CD4-positive, alpha-beta T cell treated with Interleukin-6 for 4 hours (primary cell): ENCODE measurements at regions not wholly inside any gene's neighbourhood (a gene's known extent, or its start where the extent isn't known, plus 50 kb on each side); places are given as distances from the start of the nearest gene placed in this dataset.

Source experiments
- DNase-seq: peaks from one replicate; pipeline ENCODE4 v3.0.0-alpha.2; 2020; ENCODE audit warnings: mixed read lengths

DNA sequence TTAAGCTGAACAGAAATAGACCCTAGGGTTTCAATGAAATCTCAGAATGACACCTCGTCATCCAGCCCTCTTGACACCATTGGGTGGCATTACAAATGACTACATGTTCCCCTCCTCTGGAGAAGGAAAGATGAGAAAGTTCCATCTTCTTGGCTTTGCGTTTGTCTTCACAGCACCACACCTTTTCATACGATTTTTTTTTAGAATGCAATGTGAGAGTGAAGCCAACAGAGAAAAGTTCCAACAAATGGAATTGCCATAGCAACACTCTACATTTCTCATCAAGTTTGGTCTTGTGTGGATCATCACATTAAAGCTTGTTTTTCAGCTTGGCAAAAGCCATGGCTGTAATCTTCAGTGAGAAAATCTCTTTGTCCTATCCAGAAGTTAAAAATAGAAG lies 183.4 kb upstream of the SNX7 start:
- no peak for DNase-seq

DNA sequence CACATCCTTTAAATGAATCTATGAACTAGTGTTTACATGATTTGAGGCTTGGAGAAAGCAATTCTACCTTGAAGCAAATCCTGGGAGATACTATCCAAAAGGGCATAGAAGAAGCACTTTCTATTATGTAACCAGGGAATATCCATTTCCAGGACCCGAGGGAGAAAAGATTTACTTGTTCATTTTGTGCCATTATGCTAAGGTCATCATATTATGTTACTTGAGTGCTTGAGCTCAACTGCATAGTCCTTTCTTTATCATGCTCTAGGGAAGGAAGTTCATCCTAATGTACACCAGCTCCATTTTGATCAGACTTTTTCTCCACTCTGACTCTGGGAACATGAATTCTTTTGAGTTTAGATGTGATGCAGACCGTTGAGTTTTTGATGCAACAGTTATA lies 188.6 kb upstream of the SNX7 start:
- no peak for DNase-seq

DNA sequence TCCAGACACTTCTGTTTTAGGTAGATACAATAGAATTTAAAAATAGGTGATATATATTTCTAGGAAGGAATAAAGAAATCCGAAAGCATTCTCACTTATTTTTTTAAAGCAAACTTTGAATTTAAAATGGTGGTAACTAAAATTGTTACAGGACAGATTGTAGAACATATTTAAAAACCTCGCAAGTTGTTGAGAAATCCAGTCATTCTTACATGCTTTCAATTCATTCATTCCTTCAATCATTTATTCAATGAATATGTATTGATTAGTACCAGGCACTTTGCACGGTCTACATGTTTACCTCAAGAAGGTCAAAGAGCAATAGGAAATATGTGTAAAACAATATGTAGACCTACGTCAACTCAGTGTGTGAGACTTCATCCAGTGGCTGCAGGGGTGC lies 189.9 kb upstream of the SNX7 start:
- DNase-seq = no peak

DNA sequence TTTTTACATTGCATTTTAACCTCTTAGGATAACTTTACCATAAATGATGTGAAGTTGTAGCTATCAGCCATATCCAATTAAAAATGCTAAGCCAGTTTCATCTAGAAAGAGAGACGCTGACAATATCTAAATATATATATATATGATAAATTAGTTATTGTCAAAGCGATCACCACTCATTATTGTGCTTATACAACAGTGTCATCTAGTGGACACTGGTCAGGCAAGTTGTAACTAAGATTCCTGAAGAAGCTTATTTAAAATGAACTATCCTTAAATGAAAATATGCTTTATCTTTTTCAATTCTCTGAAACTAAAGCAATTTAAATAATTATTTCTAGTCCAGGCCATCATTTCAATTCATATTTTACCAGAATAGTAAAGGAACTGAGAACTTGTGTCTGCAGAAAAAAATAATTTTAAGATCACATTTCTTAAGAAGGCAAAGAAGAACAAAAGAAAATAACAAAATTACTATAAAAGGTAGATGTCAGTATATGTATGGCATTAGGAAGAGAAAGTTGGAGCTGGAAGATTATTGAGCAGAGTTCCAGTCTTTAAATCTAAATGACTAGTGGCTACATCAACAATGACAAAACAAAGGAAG lies 193.3 kb upstream of the SNX7 start:
- peak; percentile 2 for DNase-seq

DNA sequence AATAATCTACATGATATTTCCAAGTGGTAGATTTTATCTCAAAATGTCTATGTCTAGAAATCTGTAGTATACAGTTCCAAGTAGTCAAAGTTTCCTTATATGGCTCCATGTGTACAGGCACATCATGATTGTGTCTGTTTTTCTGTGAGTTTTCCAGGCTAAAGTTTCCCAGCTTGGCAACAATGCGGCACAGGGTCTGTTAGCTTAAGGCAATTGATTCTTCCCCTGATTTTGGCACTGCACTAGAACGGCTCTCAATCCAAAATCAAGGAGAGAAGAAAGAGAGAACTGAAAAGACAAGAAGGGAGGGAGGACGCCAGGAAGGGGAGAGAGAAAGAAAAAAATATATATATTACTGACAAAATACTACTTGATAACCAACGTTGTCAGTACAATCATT lies 193.9 kb upstream of the SNX7 start:
- no peak for DNase-seq

DNA sequence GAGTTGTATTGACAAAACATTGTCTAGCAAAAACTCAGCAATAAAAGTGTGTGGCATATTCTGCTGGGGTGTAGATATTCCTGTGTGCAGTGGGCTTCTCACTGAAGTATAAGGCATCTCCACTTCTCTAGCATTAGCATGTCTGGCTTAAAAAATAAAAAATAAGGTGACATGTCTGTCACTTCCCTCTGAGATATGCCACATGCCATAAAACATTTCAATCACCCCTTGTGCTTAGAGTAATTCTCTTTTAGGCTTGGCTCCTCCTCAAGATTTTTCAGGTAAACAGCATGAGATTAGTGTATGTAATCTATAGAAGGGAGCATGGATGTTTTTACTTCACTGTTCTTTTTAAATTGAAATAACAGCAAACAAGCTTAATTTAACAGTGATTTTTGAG lies 194.4 kb upstream of the SNX7 start:
- DNase-seq = no peak

DNA sequence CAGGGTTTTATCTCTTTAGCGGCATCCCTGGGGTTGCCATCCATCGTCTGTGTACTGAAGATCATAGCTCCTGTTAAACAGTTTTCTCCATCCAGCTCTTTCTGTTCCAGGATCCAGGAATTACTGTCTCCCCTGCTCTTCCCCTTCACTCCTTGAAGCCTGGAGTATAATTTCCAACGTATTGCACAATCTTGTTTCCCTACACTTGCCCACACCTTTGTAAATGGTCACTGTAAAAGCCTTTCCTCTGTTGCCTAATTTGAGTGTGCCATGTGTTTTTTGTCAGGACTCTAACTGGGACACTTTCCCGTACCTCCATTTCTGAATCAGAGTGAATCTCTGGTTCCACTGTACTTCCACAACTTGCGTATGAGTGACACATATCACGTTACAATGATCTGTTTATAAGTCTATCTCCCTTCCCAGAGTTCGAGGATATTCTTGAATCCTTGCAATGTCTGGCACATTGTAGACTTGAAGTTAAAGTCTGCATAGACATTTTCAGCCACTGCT lies 199.6 kb upstream of the SNX7 start:
- DNase-seq = no peak

DNA sequence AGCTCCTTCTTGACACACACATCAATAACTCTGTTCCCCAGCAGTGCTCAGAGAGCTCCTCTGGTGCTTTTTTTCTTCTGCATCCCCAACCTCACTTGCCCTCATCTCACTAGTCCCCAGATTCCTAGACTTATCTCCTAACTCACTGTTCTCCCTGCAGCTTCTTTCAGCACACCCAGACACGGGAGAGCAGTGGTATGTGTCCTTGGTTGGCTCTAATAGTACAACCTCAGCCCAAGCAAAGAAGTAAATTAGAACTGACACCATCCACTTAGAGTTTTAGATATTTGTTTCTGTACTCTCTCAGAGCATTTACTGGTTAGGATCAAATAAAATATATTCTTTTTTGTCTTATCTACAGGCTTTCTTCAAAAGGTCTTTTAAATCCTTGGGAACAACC lies 201.4 kb upstream of the SNX7 start:
- no peak for DNase-seq

DNA sequence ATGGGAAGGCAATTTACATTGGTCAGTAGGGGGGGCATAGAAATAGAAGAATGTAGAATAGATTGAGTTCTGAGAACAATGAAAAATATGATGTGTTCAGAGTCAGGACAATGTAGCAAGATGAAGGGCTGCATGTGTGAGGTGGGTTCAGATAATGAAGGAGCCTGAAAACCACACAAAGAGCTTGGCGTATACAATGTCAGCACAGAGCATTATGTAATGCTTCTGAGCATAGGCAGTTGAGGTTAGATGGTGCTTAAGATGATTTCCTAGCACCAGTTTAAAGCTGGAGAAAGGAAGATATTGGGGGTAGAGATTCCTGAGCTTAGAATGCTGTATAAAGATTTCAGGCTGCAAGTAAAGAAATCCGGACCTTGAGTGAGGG lies 202.0 kb upstream of the SNX7 start:
- no peak for DNase-seq

DNA sequence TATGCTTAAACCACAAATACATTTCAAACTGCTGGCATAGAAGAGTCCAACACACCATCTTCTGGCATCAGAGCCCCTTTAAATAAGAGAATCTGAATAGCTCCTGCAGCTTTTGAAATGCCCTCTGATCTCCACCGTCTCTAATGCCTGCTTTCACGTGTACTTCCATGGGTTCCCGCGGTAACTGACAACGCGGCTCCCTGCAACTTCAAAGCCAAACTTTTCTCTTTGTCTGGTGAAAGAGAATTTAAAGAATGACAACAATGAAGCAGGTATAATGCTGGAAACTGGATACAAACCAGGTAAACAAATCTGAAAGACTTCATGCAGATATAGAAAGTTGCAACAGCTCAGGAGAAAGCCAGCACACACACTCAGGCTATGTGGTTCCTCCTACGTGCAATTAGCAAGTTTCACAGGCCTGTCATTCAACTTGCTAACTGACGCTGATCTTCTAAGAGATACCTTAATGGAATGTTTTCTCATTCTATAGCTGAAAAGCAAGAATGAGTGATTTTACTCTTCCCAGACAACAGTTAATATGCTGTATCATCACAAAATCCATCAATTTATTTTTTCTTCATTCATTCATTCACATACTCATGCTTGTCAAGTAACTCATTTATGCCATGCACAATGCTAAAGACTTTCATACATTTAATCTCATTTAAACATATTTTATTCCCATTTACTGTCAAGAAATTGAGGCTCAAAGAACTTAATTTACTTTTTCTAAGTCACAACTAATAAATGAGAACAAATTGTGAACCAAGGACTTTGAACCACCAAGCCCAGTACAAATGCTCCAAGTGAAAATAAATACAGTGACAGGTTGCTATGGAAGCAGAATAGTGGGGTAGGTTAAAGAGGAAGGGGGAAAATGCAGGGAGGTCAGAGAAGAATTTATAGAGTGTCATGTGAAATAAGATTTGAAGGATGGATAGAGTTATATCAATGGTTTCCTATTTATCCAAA lies 202.7 kb upstream of the SNX7 start:
- DNase-seq = no peak

DNA sequence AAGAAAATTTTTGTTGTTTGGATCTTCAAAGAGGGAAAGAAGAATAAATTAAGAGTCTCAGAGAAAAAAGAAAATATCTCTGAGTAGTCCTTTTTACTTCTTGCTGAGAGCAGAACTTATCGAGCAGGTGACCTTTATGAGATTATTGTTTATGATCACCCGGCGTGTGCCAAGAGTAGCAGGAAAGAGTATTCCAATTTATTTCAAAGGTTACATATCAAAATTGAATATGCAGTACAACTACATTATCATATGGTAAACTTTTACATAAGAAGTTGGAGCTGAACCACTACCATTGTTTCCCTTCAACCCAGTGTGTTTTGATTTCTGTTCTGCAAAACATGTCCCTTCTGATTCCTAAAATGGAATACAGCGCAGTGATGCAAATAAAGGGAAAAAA lies 204.3 kb upstream of the SNX7 start:
- no peak for DNase-seq

DNA sequence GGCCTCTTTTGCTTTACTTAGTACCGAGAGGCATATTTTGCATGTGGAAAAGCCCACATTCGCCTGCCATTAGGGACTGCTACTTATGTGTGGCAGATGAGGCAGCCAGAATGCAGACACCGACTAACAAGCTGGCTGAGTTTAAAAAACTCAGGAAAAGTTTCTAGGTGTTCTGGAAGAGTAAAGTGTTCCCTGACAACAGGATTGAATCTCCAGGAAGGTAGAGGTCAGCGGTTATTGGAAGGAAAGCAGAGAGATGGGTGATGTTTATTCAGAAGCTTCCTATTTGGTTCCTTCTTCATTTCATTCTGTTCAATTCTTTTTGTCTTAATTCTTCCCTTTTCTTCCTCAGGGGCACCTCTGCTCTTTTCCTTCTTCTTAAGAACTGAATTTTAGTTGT lies 206.9 kb upstream of the SNX7 start:
- DNase-seq = no peak

DNA sequence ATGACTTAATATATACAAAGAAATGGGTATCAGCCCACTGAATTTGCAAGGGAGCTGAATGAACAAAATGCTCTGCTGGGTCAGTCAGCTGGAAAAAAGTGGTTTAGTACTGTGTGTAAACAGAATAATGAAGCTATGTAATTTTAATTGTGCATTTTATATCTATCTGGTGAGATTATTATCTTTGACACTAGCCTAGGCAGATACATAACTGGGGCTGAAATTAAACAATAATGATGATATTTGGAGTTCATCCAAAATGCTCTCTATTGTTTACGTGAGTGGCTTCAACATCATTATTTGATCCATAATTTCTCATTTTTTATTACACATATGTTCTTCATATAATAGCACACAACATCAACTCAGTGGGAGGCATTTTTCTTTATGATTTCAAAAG lies 208.5 kb upstream of the SNX7 start:
- DNase-seq = no peak

DNA sequence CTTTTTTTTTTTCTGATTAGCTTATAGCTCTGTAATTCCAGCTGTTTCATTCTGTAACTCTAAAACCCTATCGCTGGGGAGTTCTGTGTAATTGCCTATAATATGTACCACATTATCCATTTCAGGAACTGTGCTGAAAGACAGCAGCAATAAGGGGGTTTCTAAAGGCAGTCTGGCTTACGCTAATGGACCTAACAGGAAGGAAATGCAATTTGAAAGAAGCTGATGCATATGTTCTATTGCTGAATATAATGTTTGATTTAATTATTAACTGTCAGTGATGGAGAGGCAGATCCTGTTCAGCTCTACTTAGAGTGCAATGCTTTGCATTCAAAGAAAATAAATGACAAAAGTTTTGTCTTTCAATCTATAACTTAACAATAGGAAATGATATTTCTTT lies 209.4 kb upstream of the SNX7 start:
- no peak for DNase-seq

DNA sequence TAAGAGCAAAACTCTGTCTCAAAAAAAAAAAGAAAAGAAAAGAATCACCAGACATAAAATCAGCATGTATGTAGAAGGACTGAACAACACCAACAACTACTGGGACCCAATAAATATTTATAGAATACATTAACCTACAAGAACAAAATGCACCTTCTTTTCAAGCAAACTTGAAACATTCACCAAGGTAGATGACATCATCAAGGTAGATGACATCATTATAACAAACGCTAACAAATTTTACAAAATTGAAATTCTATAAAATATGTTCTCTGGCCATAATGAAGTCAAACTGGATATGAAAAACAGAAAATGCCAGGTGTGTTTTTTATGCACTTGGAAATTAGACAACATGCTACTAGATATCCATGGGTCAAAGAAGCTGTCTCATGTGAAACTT lies 220.2 kb upstream of the SNX7 start:
- no peak for DNase-seq

DNA sequence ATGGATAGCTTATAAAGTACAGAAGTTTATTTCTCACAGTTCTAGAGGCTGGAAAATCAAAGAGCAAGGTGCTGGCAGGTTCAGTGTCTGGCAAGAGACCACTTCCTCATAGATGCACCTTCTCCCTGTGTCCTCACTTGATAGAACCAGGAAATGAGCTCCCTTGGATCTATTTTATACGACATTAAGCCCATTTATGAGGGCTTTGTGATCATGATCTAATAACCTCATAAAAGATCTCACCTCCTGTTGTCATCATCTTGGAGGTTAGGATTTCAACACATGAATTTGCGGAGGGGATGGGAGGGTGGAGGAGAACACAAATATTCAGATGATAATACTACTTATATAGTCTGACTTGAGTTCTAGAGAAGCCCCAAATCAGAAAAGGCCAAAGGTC lies 222.1 kb upstream of the SNX7 start:
- DNase-seq = no peak

DNA sequence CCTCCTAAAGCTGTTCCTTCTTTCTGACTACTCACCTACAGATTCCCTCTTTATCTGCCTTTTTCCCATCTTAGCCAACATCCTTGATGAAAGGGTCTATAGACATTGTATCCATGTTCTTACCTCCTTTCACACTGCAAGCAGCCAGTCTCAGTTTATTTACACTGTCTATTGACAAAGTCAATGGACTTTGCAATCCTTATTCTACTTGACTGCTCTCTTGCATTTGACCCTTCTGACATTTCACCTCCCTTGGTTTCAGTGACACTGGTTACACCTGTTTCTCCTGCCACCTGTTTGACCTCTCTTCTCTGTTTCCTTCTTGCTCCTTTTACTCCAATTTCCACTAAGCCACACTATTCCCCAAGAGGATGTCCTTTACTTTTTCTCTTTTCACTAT lies 224.0 kb upstream of the SNX7 start:
- DNase-seq = no peak

DNA sequence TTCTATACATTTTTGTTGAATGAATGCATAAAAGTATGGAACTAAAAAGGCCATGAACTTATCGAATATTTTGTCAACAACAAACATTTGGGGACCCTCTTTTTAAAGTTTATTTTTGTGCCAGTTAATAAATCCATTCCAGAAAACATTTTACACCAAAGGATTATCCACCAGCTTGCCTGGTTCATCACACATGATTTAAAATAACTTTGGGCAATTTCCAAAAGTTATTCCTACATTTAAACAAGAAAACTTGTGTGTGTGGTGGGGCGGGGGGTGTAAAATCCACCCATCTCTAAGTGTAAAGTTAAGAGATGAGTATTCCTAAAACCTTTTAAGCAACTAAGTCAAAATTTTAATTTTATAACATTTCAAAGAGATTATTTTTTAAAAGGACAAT lies 224.5 kb upstream of the SNX7 start:
- DNase-seq = no peak

DNA sequence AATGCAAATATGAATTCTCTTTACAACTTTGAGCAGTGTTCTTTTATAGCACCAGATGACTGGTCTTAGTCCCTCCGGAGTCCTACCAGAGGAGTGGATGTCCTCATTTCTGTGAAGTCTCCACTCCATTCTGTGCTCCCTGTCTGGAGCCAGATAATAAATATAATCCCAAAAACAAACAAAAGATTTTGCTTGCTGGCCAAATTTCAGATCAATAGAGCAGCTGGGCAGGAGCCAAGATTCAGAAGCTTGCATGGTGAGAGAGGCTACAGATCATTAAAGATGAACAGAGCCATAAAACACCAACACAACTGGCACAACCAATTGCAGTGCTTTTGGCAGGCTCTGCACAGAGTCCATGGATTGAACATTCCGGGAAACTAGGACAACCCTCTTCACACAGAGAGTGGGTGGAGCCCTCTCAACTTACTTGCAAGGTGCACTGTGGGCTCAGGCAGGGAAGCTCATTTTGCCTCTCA lies 231.5 kb upstream of the SNX7 start:
- no peak for DNase-seq

DNA sequence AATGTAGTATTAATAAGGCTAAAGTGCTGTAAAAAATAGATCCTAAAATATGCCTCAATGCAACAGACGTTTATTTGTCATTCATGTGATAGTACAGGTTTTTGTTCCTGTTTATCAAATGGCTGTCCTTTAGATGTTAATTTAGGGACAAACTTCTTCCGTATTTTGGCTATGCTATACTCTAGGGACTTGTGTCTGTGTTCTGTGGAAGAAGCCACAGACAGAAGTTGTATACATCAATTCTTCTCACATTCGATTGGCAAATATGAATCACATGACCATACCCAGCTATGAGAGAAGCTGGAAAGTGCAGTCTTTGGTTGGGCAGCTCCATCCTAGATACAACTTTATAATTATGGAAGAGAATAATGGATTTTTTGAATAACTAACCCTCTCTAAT lies 232.7 kb upstream of the SNX7 start:
- no peak for DNase-seq

DNA sequence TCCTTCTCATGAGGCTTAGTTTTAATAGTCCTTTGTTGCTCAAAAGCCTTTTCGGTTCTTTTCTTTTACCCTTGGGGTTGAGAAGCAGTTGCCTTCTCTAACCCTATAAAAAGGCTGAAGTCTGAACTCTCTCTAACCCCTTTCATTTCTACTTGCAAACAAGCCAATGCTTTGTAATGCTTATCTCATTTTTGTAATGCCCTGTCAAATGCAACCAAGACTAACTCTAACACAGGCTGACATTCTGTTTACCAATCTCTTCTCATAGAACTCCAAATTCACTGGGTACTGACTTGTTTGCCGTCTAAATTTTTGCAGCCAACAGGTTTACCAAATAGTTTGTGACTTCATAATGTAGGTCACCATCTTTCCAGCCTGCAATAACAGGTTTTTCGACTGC lies 233.9 kb upstream of the SNX7 start:
- no peak for DNase-seq

DNA sequence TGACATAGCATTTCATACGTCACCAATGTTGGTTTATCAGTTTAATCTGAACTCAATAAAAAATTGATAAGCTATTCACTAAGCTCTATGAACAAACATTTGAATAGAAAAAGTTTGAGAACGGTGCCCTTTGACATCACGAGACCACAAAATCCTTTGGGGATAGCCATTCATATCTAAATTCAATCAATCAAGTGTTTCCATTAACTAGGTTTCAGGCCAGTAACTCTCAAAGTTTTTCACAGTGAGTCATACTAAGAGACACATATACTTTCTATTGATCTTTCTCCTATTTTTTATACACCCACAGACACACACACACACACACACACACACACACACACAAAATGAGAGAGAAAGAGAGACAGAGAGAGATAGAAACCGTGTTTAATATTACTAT lies 235.4 kb upstream of the SNX7 start:
- no peak for DNase-seq

DNA sequence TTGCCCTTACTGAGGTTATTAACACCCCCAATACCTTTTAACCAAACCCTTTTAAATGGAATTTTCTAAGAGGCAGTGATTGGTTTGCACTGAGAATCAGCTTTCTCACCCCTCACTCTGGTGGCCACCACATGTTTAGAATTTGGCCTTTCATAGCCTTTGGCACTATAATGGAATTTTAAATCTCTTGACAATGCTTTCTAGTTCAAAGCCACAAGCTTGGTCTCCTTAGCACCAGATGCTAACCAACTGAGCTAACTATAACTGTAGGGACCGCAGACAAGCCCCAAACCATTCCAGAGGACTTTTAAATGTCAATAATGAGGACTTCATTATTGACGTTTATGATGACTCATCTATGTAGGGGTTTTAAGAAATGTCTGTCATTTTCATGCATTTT lies 238.7 kb upstream of the SNX7 start:
- no peak for DNase-seq

DNA sequence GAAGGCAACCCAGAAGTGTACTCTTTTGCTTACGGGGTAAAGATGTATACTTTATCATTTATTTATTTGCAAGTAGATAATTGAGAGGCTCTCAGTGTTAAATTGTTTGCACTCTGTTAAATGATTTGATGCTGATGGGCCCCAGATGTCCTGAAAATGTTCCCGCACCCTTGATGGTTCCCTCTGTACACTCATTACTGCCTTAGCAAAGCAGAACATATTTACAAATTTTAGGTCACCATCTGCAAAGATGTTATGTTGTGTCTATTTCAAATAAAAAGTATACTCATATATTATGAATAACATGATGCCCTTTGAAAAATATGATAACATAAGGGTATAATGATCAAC lies 240.5 kb upstream of the SNX7 start:
- DNase-seq = no peak
